ENCODE measurements at regions not wholly inside any gene's neighbourhood (a gene's known extent, or its start where the extent isn't known, plus 50 kb on each side); places are given as distances from the start of the nearest gene placed in this dataset.

- TF ChIP-seq SMAD3 (CRISPR knock-in tag; IDR thresholded peaks at IDR 0.05), result no peak
- TF ChIP-seq BHLHE40 (IDR thresholded peaks at IDR 0.05; ENCODE audit: low read length), result no peak
- TF ChIP-seq PITX1 (CRISPR knock-in tag; IDR thresholded peaks at IDR 0.05), result no peak
- TF ChIP-seq NFATC3 (CRISPR knock-in tag; IDR thresholded peaks at IDR 0.05), result no peak
- no peak for TF ChIP-seq KAT7 (CRISPR knock-in tag; IDR thresholded peaks at IDR 0.05; ENCODE audit: borderline replicate concordance)
- no peak for TF ChIP-seq SIN3B (IDR thresholded peaks at IDR 0.05; ENCODE audit: low read length)
- no peak for TF ChIP-seq TEAD2 (CRISPR knock-in tag; IDR thresholded peaks at IDR 0.05)
- TF ChIP-seq KLF13 (CRISPR knock-in tag; IDR thresholded peaks at IDR 0.05), result no peak
- TF ChIP-seq NFIC (IDR thresholded peaks at IDR 0.05; ENCODE audit: low read length), result no peak
Observed at GRCh38 chr2:223357076-223357475, 245.1 kb downstream of the SCG2 start.

Measured in HepG2 (cell line).